Heart right ventricle (tissue), 16 donors: ENCODE measurements at regions not wholly inside any gene's neighbourhood (a gene's known extent, or its start where the extent isn't known, plus 50 kb on each side); places are given as distances from the start of the nearest gene placed in this dataset.
A peak's percentile ranks its signal among the peaks of the same experiment; 100 is the strongest.

Experiments used
- ATAC-seq, 8 donors: fragments of 200-7000 bp; cut with Tn5 transposase; one replicate each; pipeline ENCODE4 v1.9.1; 2020; ENCODE audit warnings: mild to moderate bottlenecking in 8 of 8, moderate library complexity in 8 of 8, moderate number of reproducible peaks in 1 of 8
- DNase-seq, 2 donors: peaks; one replicate each; pipeline ENCODE4 v3.0.0-alpha.2; 2020
- H3K27ac ChIP-seq, 10 donors: fragments of 200-600 bp; sonication (generic) in 2 of 10; one replicate each; pipeline versions ENCODE4 v1.5.0 to v1.8.0; 2020 to 2022; ENCODE audit warnings: mild to moderate bottlenecking in 3 of 10
- H3K27me3 ChIP-seq, 7 donors: fragments of 200-600 bp; one replicate each; pipeline ENCODE4 v1.8.0; 2021 to 2022; ENCODE audit warnings: mild to moderate bottlenecking in 2 of 7
- H3K36me3 ChIP-seq, 9 donors: fragments of 200-600 bp; sonication (generic) in 1 of 9; one replicate each; pipeline versions ENCODE4 v1.5.0 to v1.8.0; 2020 to 2022; ENCODE audit warnings: mild to moderate bottlenecking in 2 of 9
- H3K4me1 ChIP-seq, 9 donors: fragments of 200-600 bp; sonication (generic) in 1 of 9; one replicate each; pipeline versions ENCODE4 v1.5.0 to v1.8.0; 2020 to 2022; ENCODE audit warnings: mild to moderate bottlenecking in 4 of 9
- H3K4me3 ChIP-seq, 10 donors: fragments of 200-600 bp; sonication (generic) in 2 of 10; one replicate each; pipeline versions ENCODE4 v1.5.0 to v1.8.0; 2020 to 2022; ENCODE audit warnings: mild to moderate bottlenecking in 7 of 10, moderate library complexity in 2 of 10
- H3K9me3 ChIP-seq, 11 donors: fragments of 200-600 bp in 10 of 11; sonication (generic) in 2 of 11; one replicate each; pipeline versions ENCODE4 v1.5.0 to v1.8.0; 2013 to 2022; ENCODE audit warnings: mild to moderate bottlenecking in 2 of 11, control low read depth in 1 of 11, moderate library complexity in 1 of 11
- CTCF ChIP-seq, 9 donors: fragments of 200-600 bp; sonication (generic) in 2 of 9; IDR thresholded peaks; one replicate each; pipeline versions ENCODE4 v1.5.0 to v1.8.0; 2021 to 2022; ENCODE audit warnings: antibody characterized with exemption in 9 of 9, mild to moderate bottlenecking in 5 of 9, moderate library complexity in 1 of 9
- WGBS, 2 donors: extraction: QIAGEN DNeasy Blood & Tissue Kit; methylation state at CpG; one replicate each; pipeline ENCODE4 v1.1.7; 2013; ENCODE audit warnings: inconsistent platforms in 1 of 2; 5-methylcytosine and 5-hydroxymethylcytosine counted together
- intact Hi-C, 10 donors: fragments of 100-400 bp; cut with DNase I; formaldehyde crosslinking; loops; one replicate each; pipeline versions ENCODE4 v1.11.1 to v1.14.2; 2022
- donor health status: Arrhythmogenic right ventricular cardiomyopathy.
- donor health status: ischemic (EF 13 %, LVEDD 7.1; RV severe dilation, severe dysfunction).
- donor health status: healthy with polysubstance abuse.
- donor health status: DM: no; HTN: yes; CAD: no.
- donor health status: DM: no; HTN: no; CAD: no.
- donor health status: ischemic (EF 25% LVEDD 6.9; RV normal size, moderate dysfunction).
- donor health status: ischemic (EF 25% LVEDD 5.7; RV mildly dilated, moderate dysfunction).
- donor health status: healthy.
- donor health status: DM: yes; HTN: yes; CAD: no.
- donor health status: Ischemic cardiomyopathy.
- donor health status: ischemic (EF 35%, LVEDD 5.7; RV mildly dilated, moderate dysfunction).
- donor health status: nonischemic (EF 11% LVEDD 7.7; RV severe dilation, severe dysfunction).
- donor health status: DM: yes; HTN: yes; CAD: no.
- donor health status: PGD.
- donor health status: ischemic (EF 29% LVEDD 5.4; RV normal size, mild dysfunction).
- donor health status: nonischemic (EF 23%, LVEDD 6.1; RV moderate dilation, normal function).

GRCh38 chr2:9141706-9142460 is 64.7 kb upstream of the ASAP2 start:
- Histone ChIP-seq H3K36me3 (no peaks in the 10 kb centered on the region), H3K4me1 (peaks cover 5 to 15% (median 10%) of the 10 kb centered on the region in 9 donors), H3K27me3 (peaks cover 0 to 5% (median 0%) of the 10 kb centered on the region in 7 donors), H3K9me3 (no peaks in the 10 kb centered on the region), H3K27ac (peak overlapping the region in 1 of 10 donors; percentile 11), H3K4me3 (no peak overlapping the region)
- WGBS, 2 donors, result 92 to 94% methylated on average over 15 of the region's 15 CpGs
- TF ChIP-seq CTCF (IDR thresholded peaks at IDR 0.05), result no peak
- DNase-seq (no peak), ATAC-seq (no peak)
- intact Hi-C loops, result loop anchor here in 9 of 10 donors (1.0 to 10.0 kb wide), 13 partner anchors 50 to 283 kb away; partner anchors contain the start of genes ASAP2 (in 4 of the 9), CPSF3 (in 4 of the 9) and ITGB1BP1 (in 4 of the 9)

DNA sequence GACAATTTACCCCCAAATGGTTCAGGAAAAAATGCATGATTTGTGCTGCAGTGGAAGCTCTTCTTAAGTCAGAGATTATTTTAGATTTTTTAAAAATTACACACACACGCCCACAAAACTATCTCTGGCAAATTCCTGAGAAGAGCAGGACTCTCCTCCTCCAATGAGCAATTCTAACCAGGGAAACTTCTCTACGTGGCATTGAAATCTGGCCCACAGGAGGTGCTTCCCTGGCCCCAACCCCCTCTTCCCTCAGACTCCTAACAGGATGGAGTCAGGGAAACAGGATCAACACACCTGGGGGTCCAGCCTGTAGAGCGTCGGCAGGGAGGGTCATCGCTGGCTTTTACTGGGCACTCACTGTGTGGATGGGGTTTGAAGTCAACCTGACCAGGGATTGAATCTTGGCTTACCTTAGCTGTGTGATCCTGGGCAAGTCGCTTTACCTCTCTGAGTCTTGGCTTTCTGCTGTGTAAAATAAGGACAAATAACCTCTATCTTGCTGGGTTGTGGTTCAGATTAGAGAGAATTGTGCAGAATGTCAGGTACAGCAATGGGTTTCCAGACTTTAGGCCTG is 65.4 kb upstream of the ASAP2 start:
- H3K9me3 ChIP-seq, result no peaks in the 10 kb centered on the region
- H3K4me3 ChIP-seq, result no peak overlapping the region
- no peak overlapping the region for H3K27ac ChIP-seq
- no peak for ATAC-seq
- 84 to 85% methylated on average over 6 of the region's 6 CpGs for WGBS, 2 donors
- peaks cover 5 to 15% (median 10%) of the 10 kb centered on the region in 9 donors for H3K4me1 ChIP-seq
- TF ChIP-seq CTCF (IDR thresholded peaks at IDR 0.05), result no peak
- peaks cover 0 to 5% (median 0%) of the 10 kb centered on the region in 7 donors for H3K27me3 ChIP-seq
- H3K36me3 ChIP-seq, result no peaks in the 10 kb centered on the region
- DNase-seq, result no peak
- intact Hi-C loops, result loop anchor here in 9 of 10 donors (5.0 to 10.0 kb wide), 8 partner anchors 51 to 284 kb away; partner anchors contain the start of genes ASAP2 (in 4 of the 9), CPSF3 (in 3 of the 9) and ITGB1BP1 (in 3 of the 9)

DNA sequence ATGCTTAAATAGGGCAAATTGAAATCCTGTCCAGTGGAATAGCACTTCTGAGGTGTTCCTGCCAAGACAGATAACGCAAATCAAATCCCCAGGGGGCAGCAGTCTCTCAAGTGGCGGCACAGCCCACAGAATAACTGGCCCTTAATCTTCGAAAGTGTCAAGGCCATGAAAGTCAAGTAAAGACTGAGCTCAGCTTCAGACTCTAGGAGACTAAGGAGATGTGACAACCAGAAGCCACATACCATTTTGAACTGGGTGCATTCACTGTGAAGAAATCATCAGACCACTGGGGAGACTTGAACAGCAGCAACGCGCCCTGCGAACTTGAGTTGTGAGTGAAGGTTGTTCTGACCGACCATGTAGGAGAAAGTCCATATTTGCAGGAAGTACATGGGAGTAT is 66.0 kb upstream of the ASAP2 start:
- ATAC-seq, result no peak
- Histone ChIP-seq H3K36me3 (no peaks in the 10 kb centered on the region), H3K9me3 (no peaks in the 10 kb centered on the region), H3K4me1 (peaks cover 5 to 15% (median 10%) of the 10 kb centered on the region in 9 donors), H3K27me3 (peaks cover 0 to 2% (median 0%) of the 10 kb centered on the region in 7 donors), H3K4me3 (no peak overlapping the region), H3K27ac (no peak overlapping the region)
- intact Hi-C loops, result loop anchor here in 9 of 10 donors (5.0 to 10.0 kb wide), 8 partner anchors 52 to 284 kb away; partner anchors contain the start of genes ASAP2 (in 4 of the 9), CPSF3 (in 3 of the 9) and ITGB1BP1 (in 3 of the 9)
- 76 to 87% methylated on average over 7 of the region's 7 CpGs for WGBS, 2 donors
- no peak for TF ChIP-seq CTCF (IDR thresholded peaks at IDR 0.05)
- no peak for DNase-seq
